GM18867 (cell line): ENCODE measurements at regions not wholly inside any gene's neighbourhood (a gene's known extent, or its start where the extent isn't known, plus 50 kb on each side); places are given as distances from the start of the nearest gene placed in this dataset.

Source experiments
- ATAC-seq: cut with Tn5 transposase; IDR thresholded peaks from one replicate; pipeline ENCODE4 v1.9.1; 2021; ENCODE audit warnings: mild to moderate bottlenecking, moderate library complexity; ENCODE audit not compliant: unreplicated experiment

DNA sequence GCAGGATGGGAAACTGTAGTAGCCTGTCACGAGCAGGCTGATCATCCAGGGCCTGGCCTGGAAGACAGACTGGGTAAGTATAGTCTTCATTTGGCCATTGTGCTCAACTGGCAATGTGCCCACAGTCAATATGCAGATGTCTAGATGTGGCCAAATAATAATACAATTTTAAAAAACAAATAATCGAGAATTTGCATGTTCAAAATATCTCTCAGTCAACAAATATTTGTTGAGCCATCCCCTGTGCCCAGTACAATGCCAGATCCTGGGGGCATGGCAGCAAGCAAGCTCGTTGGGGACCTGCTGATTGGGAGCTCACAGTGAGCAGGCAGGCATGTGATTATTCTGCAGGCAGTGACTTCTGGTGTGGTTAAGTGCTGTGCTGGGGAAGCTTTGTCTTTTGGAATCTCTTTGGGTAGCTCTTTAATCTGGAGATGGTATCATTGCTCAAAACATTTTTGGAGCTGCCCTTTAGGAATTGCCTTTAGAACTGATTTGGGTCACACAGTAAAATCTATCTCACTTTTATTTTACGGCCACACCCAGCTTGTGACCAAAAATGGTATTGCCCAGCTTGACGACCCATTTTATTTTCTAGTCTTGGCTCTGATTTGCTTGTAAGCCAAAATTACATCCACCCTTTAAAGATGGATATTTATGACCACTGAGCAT is 92.2 kb downstream of the PLCE1 start:
- no peak for ATAC-seq

DNA sequence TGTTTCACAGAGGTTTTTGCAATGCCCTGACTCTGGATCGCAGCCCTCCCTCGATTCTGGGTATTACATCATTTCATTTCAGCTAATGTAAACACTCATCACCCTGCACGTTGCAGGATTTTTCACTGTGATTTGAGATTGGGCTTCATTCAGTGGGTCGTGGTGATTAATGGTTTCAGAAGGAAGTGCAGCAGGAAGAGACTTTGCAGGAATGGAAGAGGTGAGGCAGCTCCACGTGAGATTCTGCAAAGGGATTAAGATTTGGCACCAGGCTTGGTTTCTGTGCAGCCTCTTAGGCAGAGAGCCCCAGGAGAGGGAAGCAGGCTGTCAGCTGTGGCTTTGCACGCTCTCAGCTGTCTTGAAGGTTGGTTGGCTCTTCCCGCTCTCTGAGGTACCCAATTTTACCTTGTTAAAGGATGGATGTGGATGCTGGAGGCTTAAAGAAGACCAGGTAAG is 95.2 kb downstream of the PLCE1 start:
- ATAC-seq, result no peak

DNA sequence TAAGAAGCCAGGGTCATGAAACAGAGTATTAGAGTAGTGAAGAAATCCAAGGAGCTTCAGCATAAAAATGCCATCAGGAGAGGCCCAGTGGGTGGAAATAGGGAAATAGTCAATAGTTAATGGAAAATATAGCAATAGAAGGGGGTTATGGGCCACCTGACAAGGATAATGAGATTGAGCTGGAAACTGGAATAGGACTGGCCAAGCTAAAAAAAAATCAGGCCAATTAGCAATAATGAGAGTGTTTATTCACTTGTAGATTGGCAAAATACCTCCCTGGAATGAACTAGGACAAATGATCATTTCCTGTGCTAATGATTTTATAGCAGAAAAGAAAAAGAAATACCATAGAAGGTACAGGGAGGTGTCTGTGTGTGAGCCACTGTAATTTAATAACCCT is 97.9 kb downstream of the PLCE1 start:
- no peak for ATAC-seq

DNA sequence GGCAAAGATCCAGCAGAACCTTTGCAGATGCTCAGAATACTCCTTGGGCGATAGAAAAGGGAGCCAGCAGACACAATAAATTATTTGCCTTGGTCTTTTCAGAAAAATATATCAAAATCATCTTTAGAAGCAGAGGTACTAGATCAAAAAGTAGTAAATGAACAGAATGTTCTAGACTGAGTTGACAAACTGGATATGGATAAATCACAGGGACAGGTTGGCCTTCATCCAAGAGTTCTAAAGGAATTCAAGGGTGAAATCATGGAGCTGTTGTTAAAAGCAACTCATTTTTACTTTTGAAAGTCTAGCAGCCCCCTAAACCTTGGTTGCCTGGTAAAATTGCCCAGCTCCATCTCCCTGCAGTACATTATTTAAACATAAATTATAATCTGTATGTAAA is 99.1 kb downstream of the PLCE1 start:
- ATAC-seq, result no peak

DNA sequence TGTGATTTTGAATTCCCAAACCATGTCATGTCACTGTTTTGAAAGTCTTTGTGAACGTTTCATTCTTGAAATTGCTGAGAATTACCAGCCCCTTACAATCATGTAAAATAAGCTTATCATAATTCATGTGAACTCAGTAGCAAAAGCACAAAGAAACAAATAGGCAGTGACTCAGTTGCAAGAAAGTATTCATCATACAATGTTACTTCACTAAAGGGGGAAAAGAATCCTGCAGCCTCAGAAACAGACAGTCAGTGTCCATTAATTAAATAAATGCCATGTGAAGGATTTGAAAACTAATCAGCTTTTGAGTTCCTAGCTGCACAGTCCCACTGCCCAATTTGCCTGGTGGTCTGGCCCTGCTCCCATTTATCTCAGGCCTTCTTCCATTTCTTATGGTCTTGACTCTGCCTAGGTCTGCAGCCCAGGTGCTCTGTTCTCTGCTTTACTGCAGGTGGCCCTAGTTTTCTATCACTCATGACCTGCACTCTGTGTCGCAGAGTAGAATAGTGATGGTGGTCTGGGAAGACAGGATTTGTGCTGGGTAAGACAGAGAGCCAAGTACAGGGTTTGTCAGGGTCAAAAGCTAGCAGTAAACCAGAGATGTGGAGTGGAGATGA is 99.7 kb downstream of the PLCE1 start:
- ATAC-seq, result no peak

DNA sequence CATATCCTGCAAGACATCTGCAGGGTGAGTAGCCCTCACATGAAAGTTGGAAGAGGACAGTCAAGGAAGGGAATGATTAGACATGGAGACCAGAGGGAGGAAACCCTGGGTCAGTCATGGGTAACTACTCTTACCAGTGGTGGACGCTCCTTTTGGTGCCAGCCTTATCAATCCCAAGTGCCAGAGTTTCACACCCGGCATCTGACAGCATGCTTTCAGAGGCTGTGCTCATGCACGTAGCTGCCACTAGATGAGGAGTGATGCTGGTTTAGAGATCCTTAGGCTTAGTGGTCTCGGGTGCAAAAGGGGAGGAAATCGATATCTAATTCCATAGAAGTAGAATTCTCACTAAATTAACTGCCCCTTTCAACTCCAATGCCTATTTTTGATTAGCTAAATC is 100.8 kb downstream of the PLCE1 start:
- ATAC-seq, result no peak

DNA sequence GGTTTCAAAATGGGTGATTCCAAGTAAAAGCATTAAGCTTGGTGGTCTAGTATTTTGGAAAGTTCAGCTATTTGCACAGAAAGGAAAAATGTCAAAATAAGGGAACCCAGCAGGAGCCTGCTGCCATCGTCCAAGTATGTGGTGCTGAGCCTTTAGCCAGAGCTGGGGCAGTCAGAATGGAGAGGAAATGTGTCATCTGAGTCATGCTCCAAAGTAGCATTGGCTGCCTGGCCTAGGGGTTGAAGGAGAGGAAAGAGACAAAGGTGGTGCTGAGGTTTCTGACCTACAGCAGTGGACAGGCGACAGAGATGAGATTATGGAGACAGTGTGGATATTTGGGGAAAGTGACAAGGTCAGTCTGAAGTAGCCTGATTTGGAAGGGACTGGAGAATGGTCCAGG is 103.9 kb downstream of the PLCE1 start:
- no peak for ATAC-seq

DNA sequence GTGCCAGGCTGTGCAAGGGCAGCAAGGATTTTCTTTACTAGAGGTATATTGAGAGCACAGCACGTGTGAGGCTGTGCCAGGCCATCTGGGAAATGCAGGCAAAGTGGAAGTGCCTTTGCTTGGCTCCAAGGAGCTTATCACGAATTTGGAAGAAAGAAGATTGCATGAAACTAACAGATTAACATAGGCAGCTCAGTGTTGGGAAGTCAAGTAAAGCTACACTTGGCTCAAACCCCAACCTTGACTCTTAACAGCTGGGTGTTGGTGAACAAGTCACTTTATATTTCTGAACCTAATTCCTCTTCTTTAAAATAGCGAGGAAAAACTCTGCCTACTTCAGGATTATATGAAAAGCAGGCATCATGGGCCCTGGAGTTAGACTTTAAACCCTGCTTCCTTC is 105.2 kb downstream of the PLCE1 start:
- no peak for ATAC-seq

DNA sequence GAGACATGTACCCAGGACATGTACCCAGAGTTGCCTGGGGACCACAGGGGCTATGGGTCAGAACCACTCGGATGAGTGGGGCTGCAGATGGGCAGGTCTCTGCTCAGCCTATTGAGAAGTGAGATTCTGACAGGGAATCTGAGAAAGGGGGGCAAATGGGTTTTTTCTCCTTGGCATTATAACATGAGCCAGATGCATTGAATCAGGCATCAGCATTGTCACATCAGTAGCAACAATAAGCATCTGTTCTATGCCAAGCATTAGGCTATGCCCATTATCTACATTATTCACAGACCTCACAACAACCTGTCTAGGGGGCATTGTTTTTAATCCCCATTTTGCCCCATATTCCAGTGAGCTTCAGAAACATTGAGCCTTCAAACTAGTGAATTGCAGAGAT is 108.2 kb downstream of the PLCE1 start:
- no peak for ATAC-seq

DNA sequence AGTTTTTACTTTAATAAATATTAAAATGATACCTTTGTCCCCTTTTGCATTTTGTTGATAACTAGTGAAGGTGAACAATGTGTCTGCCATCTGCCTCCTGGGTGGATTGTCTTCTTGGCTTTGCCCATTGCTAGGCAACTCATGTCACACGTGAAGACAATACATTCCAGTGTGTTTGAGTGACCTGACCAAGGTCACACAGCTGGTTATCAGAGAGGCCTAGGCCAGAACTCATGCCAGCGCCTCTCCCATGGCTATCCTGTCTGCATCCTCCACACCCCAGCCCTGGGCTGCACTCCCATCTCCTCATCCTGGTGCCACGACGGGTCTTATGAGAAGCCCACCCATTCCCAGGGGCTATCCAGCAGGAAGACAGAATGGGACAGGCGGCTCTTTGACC is 108.7 kb downstream of the PLCE1 start:
- ATAC-seq, result no peak

DNA sequence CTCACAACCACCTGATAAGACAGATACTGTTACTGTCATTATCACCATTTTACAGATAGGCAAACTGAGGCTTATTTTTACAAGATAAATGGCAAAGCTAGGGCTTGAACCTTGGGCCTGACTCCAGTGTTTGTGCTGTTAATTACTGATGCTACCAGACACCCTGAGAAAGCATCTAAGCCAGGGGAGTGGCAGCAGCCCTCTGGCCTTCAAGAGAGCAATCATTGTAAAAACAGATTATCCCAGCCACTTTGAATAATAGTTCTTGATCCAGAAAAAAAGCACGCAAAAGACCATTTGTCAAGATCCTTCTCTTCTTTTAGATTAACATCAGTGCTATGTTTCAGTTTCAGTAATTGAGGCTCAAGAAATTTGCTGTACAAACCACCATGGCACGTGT is 109.5 kb downstream of the PLCE1 start:
- no peak for ATAC-seq

DNA sequence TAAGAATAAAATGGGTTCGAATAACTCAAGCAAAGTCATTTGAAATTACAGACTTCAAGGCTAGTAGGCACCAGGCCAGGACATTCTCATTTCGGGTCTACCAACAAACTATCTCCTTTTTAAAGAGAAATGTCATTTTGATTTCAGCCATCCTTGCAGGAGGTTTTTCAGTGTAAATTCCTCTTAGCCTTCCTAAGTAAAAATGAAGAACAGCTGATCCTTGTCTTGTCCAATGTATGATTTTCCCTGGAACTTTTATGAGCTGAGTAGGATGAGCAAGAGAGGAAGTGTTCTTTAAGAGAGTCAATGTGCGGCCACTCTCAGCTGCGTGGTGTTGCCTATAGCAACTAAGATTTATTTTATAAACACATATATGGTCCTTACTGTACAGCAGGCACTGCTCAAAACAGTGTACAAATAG is 110.1 kb downstream of the PLCE1 start:
- no peak for ATAC-seq

DNA sequence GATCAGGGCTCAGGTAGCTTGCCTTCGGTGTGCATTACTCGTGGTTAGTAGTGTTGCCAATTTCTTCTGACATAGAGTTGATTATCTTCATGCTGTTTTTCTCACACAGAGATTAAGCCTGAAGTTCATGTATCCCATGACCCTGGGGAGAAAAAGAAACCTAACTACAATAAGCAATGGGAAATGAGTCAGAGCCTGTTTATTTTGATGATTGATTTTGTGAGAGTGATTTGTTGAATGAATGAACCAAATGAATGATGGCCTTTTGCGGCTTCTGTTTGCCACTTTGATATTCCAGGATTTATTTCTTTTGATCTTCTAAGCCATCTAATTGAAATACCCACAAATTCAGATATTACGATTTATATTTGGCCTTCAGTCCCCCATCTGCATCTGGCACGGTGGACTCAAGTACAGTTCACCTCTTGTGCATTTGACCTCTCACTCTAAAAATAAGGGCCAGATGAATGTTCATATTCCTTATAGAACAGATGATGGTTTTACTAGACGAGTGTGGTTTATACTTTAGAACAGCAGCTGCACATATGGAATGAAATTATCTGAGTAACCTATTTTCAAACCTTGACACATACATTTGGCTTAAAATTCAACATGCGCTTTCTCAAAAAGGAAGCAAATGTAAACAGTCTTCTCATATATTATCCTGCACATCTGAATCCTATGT is 110.7 kb downstream of the PLCE1 start:
- ATAC-seq, result no peak

DNA sequence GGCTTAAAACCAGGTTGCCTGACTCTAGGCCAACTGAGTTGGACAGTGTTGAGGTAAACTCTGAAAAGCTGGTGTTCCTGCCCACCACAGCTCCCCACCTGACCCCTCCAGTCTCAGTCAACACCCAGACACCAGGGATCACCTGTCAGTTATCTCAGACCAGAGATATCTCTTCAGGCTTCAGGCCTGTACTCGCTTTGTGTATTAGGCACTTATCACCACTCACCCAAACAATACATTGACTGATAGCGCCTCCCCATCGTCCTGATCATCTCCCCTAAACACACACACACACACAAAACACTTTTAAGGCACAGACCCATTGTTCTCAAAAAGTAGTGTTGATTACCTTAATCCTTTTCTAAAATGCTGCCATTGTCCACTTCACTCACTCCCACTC is 111.5 kb downstream of the PLCE1 start:
- no peak for ATAC-seq

DNA sequence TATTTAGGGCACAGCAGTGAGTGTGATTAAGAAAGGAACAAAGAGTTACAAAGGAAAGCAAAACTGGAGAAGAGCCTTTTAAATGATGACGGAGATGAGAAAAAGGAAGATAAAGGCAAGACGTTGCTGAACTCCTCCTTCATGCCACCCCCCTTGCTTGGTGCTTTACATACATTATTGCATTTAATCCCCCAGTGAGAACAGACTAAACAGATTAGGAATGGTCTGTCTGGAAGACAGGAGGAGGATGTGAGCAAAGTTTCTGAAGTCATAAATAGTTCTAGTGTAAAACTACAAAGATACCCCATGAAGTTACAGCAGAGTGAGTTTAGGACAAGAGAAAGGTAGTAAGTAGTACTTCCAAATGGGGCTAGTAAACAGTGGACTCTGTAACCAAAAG is 113.5 kb downstream of the PLCE1 start:
- no peak for ATAC-seq

DNA sequence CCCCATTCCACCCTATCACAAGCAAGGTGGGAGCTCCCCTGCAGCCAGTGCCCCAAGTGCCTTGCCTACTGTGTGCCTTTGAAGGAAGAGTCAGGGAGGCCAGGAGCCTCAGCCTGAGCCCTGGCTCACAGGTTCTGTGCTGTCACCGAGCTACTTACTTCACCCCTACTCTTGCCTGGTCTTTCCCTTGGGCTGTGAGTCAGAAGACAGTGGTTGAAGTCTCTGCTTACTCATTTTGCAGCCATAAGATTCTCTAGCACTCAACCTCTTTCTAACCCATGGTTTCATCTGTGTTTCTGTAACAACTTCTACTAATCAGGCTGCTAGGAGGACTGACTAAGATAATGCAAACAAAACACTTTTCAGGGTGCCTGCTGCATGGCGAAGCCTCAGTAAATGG is 114.5 kb downstream of the PLCE1 start:
- ATAC-seq, result no peak

DNA sequence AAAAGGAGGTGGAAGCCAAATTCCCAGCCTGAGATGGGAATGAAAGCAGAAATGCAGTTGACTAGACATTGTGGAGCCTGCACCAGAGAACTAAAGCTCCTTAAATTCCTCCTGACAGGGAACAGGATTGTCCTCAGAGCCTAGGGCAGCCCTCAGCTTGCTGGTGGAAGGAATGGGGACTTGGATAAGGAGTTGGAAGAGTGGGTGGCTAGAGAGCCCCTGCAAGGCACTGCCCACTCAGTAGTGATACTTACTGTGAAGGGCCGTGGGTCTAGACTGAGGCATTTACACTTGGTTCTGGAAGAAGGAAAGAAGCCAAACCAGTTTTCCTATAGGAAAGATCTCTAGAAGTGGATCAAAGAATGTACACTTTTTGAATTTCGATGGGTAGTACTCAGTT is 117.6 kb downstream of the PLCE1 start:
- no peak for ATAC-seq

DNA sequence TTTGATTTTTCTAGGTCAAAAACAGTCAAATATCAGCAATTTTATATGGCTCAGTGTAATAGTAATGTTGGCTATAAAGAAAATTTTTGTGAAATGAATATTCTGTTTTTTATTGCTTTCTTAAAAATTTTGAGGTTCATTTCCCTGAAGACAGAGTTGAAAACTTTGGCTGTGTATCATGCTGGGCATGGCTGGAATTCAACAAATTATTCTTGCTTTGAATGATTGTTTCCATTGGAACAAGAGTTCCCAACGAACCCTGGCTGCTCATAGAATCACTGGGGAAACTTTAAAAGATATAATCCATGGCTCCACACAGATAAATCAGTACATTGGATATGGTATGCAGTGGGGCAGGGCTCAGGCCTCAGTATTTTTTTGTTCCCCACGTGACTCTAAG is 118.6 kb downstream of the PLCE1 start:
- no peak for ATAC-seq

DNA sequence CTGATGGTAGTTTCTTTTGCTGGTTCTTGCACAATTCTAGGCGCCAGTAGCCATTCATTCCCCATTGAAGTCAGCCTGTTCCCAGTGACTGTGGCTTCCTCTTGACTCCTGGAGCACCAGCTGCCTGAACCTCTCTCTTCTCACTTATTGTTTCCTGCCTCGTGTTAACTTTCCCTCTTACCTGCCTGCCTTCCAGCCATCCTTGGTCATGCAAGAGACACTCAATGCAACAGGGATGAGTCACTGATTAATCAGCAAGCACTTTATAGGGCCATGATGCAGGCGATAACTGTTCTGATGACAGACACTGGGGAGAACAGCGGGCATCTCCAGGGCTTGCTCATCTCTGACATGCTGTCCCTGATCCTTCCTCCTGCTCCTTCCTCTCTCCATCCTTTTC is 122.0 kb downstream of the PLCE1 start:
- no peak for ATAC-seq

DNA sequence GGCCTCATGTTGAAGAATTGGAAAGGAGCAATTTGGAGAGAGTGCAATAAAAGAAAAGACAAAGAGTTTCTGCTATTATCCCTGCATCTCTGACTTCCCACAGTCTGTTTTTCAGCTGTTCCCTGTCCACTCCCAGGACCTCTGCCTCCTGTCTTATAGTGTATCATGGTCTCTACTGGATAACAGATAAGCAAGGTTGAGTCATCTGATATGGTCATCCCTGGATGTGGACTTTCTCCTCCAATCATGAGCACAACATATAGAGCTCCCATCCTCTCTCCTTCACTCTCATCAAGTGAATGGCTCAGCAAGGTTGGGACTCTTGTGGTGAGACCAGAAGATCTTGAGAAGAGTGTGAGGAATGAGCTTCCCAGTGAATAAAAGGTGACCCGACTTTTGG is 123.1 kb downstream of the PLCE1 start:
- ATAC-seq, result no peak

DNA sequence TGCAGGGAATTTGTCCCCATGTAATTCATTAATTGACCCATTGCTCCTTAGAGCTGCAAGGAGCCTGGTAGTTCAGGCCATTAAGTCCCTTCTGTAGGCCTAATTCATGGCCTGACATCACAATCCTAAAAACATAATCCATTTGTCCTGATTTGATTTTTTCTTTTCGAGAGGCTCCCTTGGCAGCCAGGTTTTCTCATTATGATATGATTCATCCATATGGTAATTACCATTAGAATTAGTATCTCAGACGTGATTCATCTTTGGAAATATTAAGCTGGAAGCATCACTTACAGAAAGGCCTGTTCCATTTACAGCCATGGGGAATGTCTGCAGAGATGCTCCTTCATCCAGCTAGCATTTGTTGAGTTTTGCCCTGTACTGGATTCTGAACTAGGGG is 128.5 kb downstream of the PLCE1 start:
- no peak for ATAC-seq

DNA sequence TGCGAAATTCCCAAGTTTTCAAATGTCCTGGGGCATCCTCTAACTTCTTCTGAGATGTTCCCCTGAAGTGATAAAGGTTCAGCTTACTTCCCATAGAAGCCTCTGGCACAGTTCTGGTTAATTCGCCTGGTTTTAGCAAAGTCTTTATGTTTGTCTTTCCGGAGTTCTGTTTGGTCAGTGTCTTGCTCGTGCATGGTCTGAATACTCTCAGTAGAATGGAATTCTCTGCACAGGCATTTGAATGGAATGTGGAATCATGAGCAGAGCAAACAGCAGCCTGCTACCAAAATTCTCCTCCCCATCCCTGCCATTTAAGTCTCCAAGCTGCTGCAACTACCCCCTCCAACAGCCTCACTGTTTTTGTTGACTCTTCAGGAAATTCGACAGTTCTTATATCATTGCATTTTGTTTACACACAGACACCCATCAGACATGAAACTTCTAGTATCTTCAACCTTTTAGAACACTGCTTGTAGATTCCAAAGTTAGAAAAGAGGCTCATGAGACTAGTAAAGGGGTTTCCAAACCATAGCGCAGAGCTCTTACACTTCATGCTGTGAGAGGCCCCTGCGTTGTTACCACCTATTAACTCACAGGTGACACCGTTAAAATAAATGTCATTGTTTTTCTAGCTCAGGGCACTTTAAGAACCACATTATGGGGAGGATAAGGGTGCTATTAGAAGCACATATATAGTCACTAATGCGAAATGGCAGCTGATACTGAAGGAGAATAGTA is 129.7 kb downstream of the PLCE1 start:
- no peak for ATAC-seq
